ENCODE measurements at regions not wholly inside any gene's neighbourhood (a gene's known extent, or its start where the extent isn't known, plus 50 kb on each side); places are given as distances from the start of the nearest gene placed in this dataset.

GRCh38 chr12:87066326-87066725 lies 810.1 kb upstream of the MGAT4C start:
- TF ChIP-seq EZH2 (IDR thresholded peaks at IDR 0.05; ENCODE audit: borderline replicate concordance, insufficient read depth, low read length, poor library complexity, severe bottlenecking) = no peak
- TF ChIP-seq TAF1 (IDR thresholded peaks at IDR 0.05; ENCODE audit: low read depth) = no peak
- TF ChIP-seq RAD21 (conservative IDR thresholded peaks at IDR 0.05) = no peak
- no peak for TF ChIP-seq REST (IDR thresholded peaks at IDR 0.05; ENCODE audit: borderline replicate concordance)
- TF ChIP-seq CTCF (IDR thresholded peaks at IDR 0.05; ENCODE audit: poor library complexity, severe bottlenecking) = no peak
- no peak for TF ChIP-seq EP300 (conservative IDR thresholded peaks at IDR 0.05; ENCODE audit: poor library complexity, severe bottlenecking)
- TF ChIP-seq POLR2AphosphoS5 (IDR thresholded peaks at IDR 0.05) = no peak
- TF ChIP-seq MXI1 (conservative IDR thresholded peaks at IDR 0.05; ENCODE audit: poor library complexity, severe bottlenecking) = no peak
- TF ChIP-seq SMC3 (conservative IDR thresholded peaks at IDR 0.05; ENCODE audit: poor library complexity) = no peak
- Histone ChIP-seq H2AFZ (ENCODE audit: low read depth, low read length) (no peak overlapping the region), H3K9me2 (ENCODE audit: insufficient read depth, low read length) (no peaks in the 10 kb centered on the region), H4K20me1 (ENCODE audit: insufficient read depth) (no peaks in the 10 kb centered on the region), H3K27ac (ENCODE audit: low read length) (no peak overlapping the region), H3K4me2 (ENCODE audit: low read length) (no peak overlapping the region), H3K27me3 (ENCODE audit: insufficient read depth, low read depth, low read length) (no peaks in the 10 kb centered on the region), H3K4me3 (ENCODE audit: low read length) (no peak overlapping the region), H3K36me3 (ENCODE audit: insufficient read depth, low read length) (no peaks in the 10 kb centered on the region), H3F3A (ENCODE audit: insufficient read depth, low read length, poor library complexity, severe bottlenecking) (no peaks in the 10 kb centered on the region), H3K79me2 (replicated peaks; ENCODE audit: insufficient read depth, low read length) (no peaks in the 10 kb centered on the region), H3K9ac (ENCODE audit: low read length) (no peak overlapping the region), H3K9me3 (ENCODE audit: low read length) (no peaks in the 10 kb centered on the region)

GRCh38 chr12:87059231-87059630 lies 803.0 kb upstream of the MGAT4C start:
- Histone ChIP-seq H3K9me3 (ENCODE audit: low read length) (no peaks in the 10 kb centered on the region), H3K9me2 (ENCODE audit: insufficient read depth, low read length) (no peaks in the 10 kb centered on the region), H2AFZ (ENCODE audit: low read depth, low read length) (no peak overlapping the region), H3K27me3 (ENCODE audit: insufficient read depth, low read depth, low read length) (no peaks in the 10 kb centered on the region), H3K36me3 (ENCODE audit: insufficient read depth, low read length) (no peaks in the 10 kb centered on the region), H3K79me2 (replicated peaks; ENCODE audit: insufficient read depth, low read length) (no peaks in the 10 kb centered on the region), H3K9ac (ENCODE audit: low read length) (no peak overlapping the region), H3K27ac (ENCODE audit: low read length) (no peak overlapping the region), H3F3A (ENCODE audit: insufficient read depth, low read length, poor library complexity, severe bottlenecking) (no peaks in the 10 kb centered on the region), H3K4me3 (ENCODE audit: low read length) (no peak overlapping the region), H3K4me2 (ENCODE audit: low read length) (no peak overlapping the region), H4K20me1 (ENCODE audit: insufficient read depth) (no peaks in the 10 kb centered on the region)
- TF ChIP-seq RAD21 (conservative IDR thresholded peaks at IDR 0.05) (no peak), TAF1 (IDR thresholded peaks at IDR 0.05; ENCODE audit: low read depth) (no peak), REST (IDR thresholded peaks at IDR 0.05; ENCODE audit: borderline replicate concordance) (no peak), SMC3 (conservative IDR thresholded peaks at IDR 0.05; ENCODE audit: poor library complexity) (no peak), POLR2AphosphoS5 (IDR thresholded peaks at IDR 0.05) (no peak), CTCF (IDR thresholded peaks at IDR 0.05; ENCODE audit: poor library complexity, severe bottlenecking) (no peak), EZH2 (IDR thresholded peaks at IDR 0.05; ENCODE audit: borderline replicate concordance, insufficient read depth, low read length, poor library complexity, severe bottlenecking) (no peak), EP300 (conservative IDR thresholded peaks at IDR 0.05; ENCODE audit: poor library complexity, severe bottlenecking) (no peak), MXI1 (conservative IDR thresholded peaks at IDR 0.05; ENCODE audit: poor library complexity, severe bottlenecking) (no peak)

Data from neural cell (in vitro differentiated cells).